ACC112 (cell line): ENCODE measurements at regions not wholly inside any gene's neighbourhood (a gene's known extent, or its start where the extent isn't known, plus 50 kb on each side); places are given as distances from the start of the nearest gene placed in this dataset.
A peak's percentile ranks its signal among the peaks of the same experiment; 100 is the strongest.
"Not testable (repeated sequence)": the region's sequence is repeated elsewhere in the genome, so short reads cannot be mapped to it uniquely, and the experiment has no call there.

Experiments used
- H2AFZ ChIP-seq: fragments of 200-600 bp; sonication (generic); one replicate; pipeline ENCODE4 v1.6.0; 2017; ENCODE audit warnings: antibody characterized with exemption, low read length; ENCODE audit not compliant: unreplicated experiment
- H3K27ac ChIP-seq: fragments of 200-600 bp; sonication (generic); 2 replicates; pipeline ENCODE4 v1.5.1; 2014; ENCODE audit warnings: low read depth, mild to moderate bottlenecking, antibody characterized with exemption, low read length, moderate library complexity
- H3K27me3 ChIP-seq: fragments of 200-600 bp; sonication (generic); 2 replicates; pipeline ENCODE4 v1.6.1; 2014; ENCODE audit warnings: mild to moderate bottlenecking, antibody characterized with exemption, low read length, moderate library complexity, mixed read lengths; ENCODE audit not compliant: insufficient read depth
- H3K36me3 ChIP-seq: fragments of 200-600 bp; sonication (generic); 2 replicates; pipeline ENCODE4 v1.6.1; 2016; ENCODE audit warnings: mild to moderate bottlenecking, antibody characterized with exemption, low read length, moderate library complexity, mixed read lengths; ENCODE audit not compliant: insufficient read depth
- H3K4me1 ChIP-seq: fragments of 200-600 bp; sonication (generic); one replicate; pipeline ENCODE4 v1.6.1; 2016; ENCODE audit warnings: low read length, mixed read lengths; ENCODE audit not compliant: insufficient read depth, unreplicated experiment, control insufficient read depth
- H3K4me3 ChIP-seq: fragments of 200-600 bp; sonication (generic); 2 replicates; pipeline ENCODE4 v1.5.1; 2014; ENCODE audit warnings: mild to moderate bottlenecking, low read depth, low read length
- H3K79me2 ChIP-seq: fragments of 200-600 bp; sonication (generic); one replicate; pipeline ENCODE4 v1.6.0; 2016; ENCODE audit warnings: low read length; ENCODE audit not compliant: control insufficient read depth, unreplicated experiment, insufficient read depth

DNA sequence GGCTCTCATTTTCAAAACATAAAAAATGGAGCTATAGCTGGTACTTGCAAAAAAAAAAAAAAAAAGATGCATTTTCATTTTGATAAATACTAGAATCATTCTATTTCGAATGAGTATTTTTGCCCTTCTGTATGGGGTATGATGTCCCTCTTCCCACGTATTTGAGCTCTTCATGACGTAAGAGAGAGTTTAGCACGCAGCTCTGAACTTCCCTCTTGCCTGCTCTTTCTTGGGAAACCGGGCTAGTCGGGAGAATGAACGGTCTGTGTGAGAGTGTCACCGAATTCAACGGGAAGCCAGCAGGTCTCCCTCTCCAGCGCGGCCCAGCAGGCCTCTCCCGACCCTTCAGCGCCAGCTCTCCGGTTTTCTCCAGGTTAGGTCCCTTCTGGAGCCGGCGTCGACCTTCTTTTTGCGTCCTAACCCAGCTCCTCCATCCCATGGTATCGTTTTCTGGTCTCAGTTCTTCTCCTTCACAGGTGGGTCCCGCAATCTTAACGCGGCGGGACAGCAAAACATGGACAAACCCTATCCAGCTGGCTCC, 159.2 kb upstream of the PITRM1 start:
- Histone ChIP-seq H3K27me3 (no peaks in the 10 kb centered on the region), H3K4me3 (no peak overlapping the region), H3K79me2 (no peaks in the 10 kb centered on the region), H3K36me3 (no peaks in the 10 kb centered on the region), H3K27ac (no peak overlapping the region), H2AFZ (no peak overlapping the region), H3K4me1 (peaks cover 9% of the 10 kb centered on the region)

- no peaks in the 10 kb centered on the region for H3K79me2 ChIP-seq
- no peaks in the 10 kb centered on the region for H3K36me3 ChIP-seq
- peaks cover 9% of the 10 kb centered on the region for H3K4me1 ChIP-seq
- no peak overlapping the region for H3K27ac ChIP-seq
- no peak overlapping the region for H3K4me3 ChIP-seq
- H3K27me3 ChIP-seq: no peaks in the 10 kb centered on the region
- H2AFZ ChIP-seq: no peak overlapping the region
Measured at GRCh38 chr10:3331187-3331586, 158.6 kb upstream of the PITRM1 start.

- no peak overlapping the region for H3K27ac ChIP-seq
- no peaks in the 10 kb centered on the region for H3K27me3 ChIP-seq
Measured at GRCh38 chr10:3330663-3331062, 158.1 kb upstream of the PITRM1 start.

DNA sequence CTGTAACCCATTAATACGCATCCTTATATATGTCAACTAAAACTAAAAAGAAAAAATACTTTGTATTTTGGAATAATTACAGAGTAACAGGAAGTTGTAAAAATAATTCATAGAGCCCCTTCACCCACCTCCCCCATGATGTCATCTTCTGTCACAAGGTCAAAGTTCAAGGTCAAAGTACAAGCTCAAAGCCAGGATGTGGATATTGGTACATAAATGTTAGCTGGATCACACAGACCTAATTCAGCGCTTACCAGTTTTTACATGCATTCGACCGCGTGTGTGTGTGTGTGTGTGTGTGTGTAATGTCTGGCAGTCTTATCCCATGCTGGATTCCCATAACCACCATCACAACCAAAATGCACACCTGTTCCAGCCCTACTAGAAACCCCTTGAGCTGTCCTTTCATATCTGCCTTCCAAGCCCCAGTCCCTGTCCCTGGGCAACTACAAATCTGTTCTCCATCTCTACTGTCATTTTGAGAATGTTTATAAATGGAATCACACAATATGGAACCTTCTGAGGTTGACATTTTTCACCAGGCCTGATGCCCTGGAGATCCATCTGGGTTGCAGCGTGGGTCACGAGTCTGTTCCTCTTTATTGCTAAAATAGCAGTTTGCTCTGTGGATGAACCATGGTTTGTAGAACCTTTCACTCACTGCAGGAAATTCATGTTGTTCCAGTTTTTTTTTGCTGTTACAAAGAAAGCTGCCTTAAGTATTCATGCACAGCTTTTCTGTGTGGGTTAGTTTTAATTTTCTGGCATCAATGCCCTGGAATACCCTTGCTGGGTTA, 153.6 kb upstream of the PITRM1 start:
- Histone ChIP-seq H3K27me3 (no peaks in the 10 kb centered on the region), H3K4me1 (peaks cover 22% of the 10 kb centered on the region), H3K79me2 (no peaks in the 10 kb centered on the region), H3K4me3 (no peak overlapping the region), H2AFZ (no peak overlapping the region), H3K27ac (no peak overlapping the region), H3K36me3 (no peaks in the 10 kb centered on the region)

More at GRCh38 chr10:3330663-3331062, 158.1 kb upstream of the PITRM1 start:
- Histone ChIP-seq H3K36me3 (no peaks in the 10 kb centered on the region), H3K4me1 (peaks cover 9% of the 10 kb centered on the region), H2AFZ (no peak overlapping the region), H3K79me2 (no peaks in the 10 kb centered on the region), H3K4me3 (no peak overlapping the region)

DNA sequence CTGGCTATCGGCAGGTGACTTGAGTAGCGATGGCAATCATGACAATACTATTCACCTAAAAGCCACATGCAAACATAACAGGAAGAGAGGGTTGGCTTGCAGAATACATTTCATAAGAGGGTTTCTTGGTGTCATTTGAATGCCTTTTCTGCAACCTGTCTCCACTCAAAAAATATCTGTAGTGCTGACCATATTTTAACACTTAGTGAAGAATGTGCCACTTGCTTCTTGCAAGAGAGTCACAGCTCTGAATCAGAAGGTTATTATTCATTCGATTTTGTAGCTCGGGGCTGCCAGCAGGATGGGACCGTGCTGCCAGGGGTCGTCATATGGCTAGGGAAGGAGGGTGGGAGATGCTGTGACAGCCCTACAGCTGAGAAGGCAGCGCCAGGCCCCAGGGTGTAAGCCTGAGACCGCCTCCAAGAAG, 152.0 kb upstream of the PITRM1 start:
- Histone ChIP-seq H3K27ac (no peak overlapping the region), H3K4me3 (no peak overlapping the region), H2AFZ (no peak overlapping the region), H3K36me3 (no peaks in the 10 kb centered on the region), H3K27me3 (no peaks in the 10 kb centered on the region), H3K4me1 (peaks cover 13% of the 10 kb centered on the region), H3K79me2 (no peaks in the 10 kb centered on the region)

GRCh38 chr10:3323865-3324498, 151.4 kb upstream of the PITRM1 start:
- Histone ChIP-seq H3K36me3 (no peaks in the 10 kb centered on the region), H3K27me3 (no peaks in the 10 kb centered on the region), H3K27ac (peak overlapping the region; percentile 38; the same call in 1 of the 2 replicates), H3K79me2 (no peaks in the 10 kb centered on the region), H2AFZ (no peak overlapping the region), H3K4me1 (peaks cover 13% of the 10 kb centered on the region), H3K4me3 (no peak overlapping the region)

DNA sequence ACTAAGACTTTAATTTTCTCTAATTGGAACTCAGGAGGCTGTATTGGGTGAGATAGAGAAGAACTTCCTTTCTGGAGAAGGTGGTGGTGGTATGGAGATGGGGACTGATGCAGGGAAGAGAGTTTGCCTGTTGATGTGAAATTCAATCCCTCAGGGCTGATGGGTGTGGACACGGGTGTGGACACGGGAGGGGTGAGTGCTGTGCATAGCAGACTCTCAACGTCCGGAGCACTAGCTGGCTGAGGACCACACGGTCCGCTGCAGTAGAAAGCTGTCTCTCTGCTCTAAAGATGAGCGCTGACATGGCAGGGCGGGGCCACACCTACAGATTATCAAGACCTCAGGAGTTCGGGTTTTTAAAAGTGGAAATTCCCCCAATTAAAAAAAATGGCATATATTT, 148.5 kb upstream of the PITRM1 start:
- Histone ChIP-seq H2AFZ (no peak overlapping the region), H3K4me1 (peaks cover 13% of the 10 kb centered on the region), H3K36me3 (no peaks in the 10 kb centered on the region), H3K27ac (no peak overlapping the region), H3K27me3 (no peaks in the 10 kb centered on the region; the same call in 1 of the 2 replicates), H3K79me2 (no peaks in the 10 kb centered on the region), H3K4me3 (no peak overlapping the region)

DNA sequence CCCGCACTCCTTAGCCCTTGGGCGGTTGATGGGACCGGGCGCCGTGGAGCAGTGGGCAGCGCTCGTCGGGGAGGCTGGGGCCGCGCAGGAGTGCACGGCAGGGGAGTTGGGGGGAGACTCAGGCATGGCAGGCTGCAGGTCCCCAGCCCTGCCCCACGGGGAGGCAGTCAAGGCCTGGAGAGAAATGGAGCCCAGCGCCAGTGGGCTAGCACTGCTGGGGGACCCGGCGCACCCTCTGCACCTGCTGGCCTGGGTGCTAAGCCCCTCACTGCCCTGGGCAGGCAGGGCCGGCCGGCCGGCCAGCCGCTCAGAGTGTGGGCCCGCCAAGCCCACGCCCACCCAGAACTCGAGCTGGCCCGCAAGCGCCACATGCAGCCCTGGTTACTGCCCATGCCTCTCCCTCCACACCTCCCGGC, 147.2 kb upstream of the PITRM1 start:
- Histone ChIP-seq H2AFZ (no peak overlapping the region), H3K27ac (no peak overlapping the region), H3K27me3 (no peaks in the 10 kb centered on the region; the same call in none of the 2 replicates), H3K36me3 (no peaks in the 10 kb centered on the region), H3K4me1 (peaks cover 13% of the 10 kb centered on the region), H3K79me2 (no peaks in the 10 kb centered on the region), H3K4me3 (no peak overlapping the region)

DNA sequence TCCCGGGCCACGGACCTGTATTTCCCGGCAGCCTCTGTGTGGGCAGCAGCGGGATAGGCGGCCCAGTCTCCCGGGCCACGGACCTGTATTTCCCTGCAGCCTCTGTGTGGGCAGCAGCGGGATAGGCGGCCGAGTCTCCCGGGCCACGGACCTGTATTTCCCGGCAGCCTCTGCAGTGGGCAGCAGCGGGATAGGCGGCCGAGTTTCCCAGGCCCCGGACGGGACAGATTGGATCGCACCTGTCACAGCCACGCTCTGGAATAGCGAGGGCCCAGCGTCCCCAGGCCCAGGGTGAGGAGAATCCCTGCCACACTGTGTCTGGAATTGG, 145.9 kb upstream of the PITRM1 start:
- H3K4me1 ChIP-seq, H3K27me3 ChIP-seq, H3K36me3 ChIP-seq, H2AFZ ChIP-seq, H3K27ac ChIP-seq, H3K4me3 ChIP-seq, H3K79me2 ChIP-seq: not testable (repeated sequence)

GRCh38 chr10:3317553-3318479, 145.2 kb upstream of the PITRM1 start:
- not testable (repeated sequence) for H3K4me3 ChIP-seq, H3K4me1 ChIP-seq, H3K36me3 ChIP-seq, H2AFZ ChIP-seq, H3K79me2 ChIP-seq, H3K27ac ChIP-seq, H3K27me3 ChIP-seq
